Spleen (tissue), 7 donors: ENCODE measurements at regions not wholly inside any gene's neighbourhood (a gene's known extent, or its start where the extent isn't known, plus 50 kb on each side); places are given as distances from the start of the nearest gene placed in this dataset.

Experiments
- POLR2A ChIP-seq, 3 donors: fragments of 450-650 bp; IDR thresholded peaks; one replicate each; pipeline ENCODE4 v1.5.1; 2017; ENCODE audit warnings: antibody characterized with exemption in 3 of 3, mild to moderate bottlenecking in 1 of 3
- TF ChIP-seq, protein P1 (sequence below), 11 experiments: fragments of 200-600 bp in 7 of 11; fragments of 450-650 bp in 4 of 11; sonication (generic) in 4 of 11; IDR thresholded peaks in 8 of 11; conservative IDR thresholded peaks in 3 of 11; 1 replicate in 7 of 11; 2 replicates in 4 of 11; pipeline versions ENCODE4 v1.4.0 to v1.8.0; 2016 to 2021; ENCODE audit warnings: antibody characterized with exemption in 11 of 11, inconsistent platforms in 4 of 11, mild to moderate bottlenecking in 1 of 11
- donor health status: DM: no; HTN: no; CAD: no; lungs with moderate emphysema.
- donor health status: DM: no; HTN: no; CAD: no.
- donor health status: DM: no; HTN: no; CAD: no.

GRCh38 chr14:83085136-83085535 lies 1551.5 kb upstream of the SEL1L start:
- TF ChIP-seq, protein P1, sequence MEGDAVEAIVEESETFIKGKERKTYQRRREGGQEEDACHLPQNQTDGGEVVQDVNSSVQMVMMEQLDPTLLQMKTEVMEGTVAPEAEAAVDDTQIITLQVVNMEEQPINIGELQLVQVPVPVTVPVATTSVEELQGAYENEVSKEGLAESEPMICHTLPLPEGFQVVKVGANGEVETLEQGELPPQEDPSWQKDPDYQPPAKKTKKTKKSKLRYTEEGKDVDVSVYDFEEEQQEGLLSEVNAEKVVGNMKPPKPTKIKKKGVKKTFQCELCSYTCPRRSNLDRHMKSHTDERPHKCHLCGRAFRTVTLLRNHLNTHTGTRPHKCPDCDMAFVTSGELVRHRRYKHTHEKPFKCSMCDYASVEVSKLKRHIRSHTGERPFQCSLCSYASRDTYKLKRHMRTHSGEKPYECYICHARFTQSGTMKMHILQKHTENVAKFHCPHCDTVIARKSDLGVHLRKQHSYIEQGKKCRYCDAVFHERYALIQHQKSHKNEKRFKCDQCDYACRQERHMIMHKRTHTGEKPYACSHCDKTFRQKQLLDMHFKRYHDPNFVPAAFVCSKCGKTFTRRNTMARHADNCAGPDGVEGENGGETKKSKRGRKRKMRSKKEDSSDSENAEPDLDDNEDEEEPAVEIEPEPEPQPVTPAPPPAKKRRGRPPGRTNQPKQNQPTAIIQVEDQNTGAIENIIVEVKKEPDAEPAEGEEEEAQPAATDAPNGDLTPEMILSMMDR (IDR thresholded peaks at IDR 0.05 in 8 of 11, conservative IDR thresholded peaks at IDR 0.05 in 3 of 11): no peak
- no peak for TF ChIP-seq POLR2A (IDR thresholded peaks at IDR 0.05)
